NAMALWA (cell line): ENCODE measurements at regions not wholly inside any gene's neighbourhood (a gene's known extent, or its start where the extent isn't known, plus 50 kb on each side); places are given as distances from the start of the nearest gene placed in this dataset.

Experiments used
- DNase-seq: peaks from one replicate; pipeline ENCODE4 v3.0.0-alpha.2; 2015; ENCODE audit warnings: low spot score

- DNase-seq = no peak
Measured at GRCh38 chr20:58111310-58112016, 117.0 kb downstream of the ANKRD60 start.

- no peak for DNase-seq
Measured at GRCh38 chr20:58109918-58110635, 118.4 kb downstream of the ANKRD60 start.

- no peak for DNase-seq
Measured at GRCh38 chr20:58109126-58109880, 119.2 kb downstream of the ANKRD60 start.

- DNase-seq = no peak
Measured at GRCh38 chr20:58107533-58107932, 120.9 kb downstream of the ANKRD60 start.

GRCh38 chr20:58106143-58106750, 122.2 kb downstream of the ANKRD60 start:
- DNase-seq = no peak

GRCh38 chr20:58103961-58104360, 124.5 kb downstream of the ANKRD60 start:
- DNase-seq = no peak

GRCh38 chr20:58103517-58103904, 124.9 kb downstream of the ANKRD60 start:
- no peak for DNase-seq

- DNase-seq = no peak
Measured at GRCh38 chr20:58102744-58103516, 125.5 kb downstream of the ANKRD60 start.

- no peak for DNase-seq
Measured at GRCh38 chr20:58102261-58102660, 126.2 kb downstream of the ANKRD60 start.

GRCh38 chr20:58100731-58101356, 127.6 kb downstream of the ANKRD60 start:
- no peak for DNase-seq

GRCh38 chr20:58099956-58100730, 128.3 kb downstream of the ANKRD60 start:
- DNase-seq = no peak

GRCh38 chr20:58099291-58099935, 129.0 kb downstream of the ANKRD60 start:
- no peak for DNase-seq

- no peak for DNase-seq
Measured at GRCh38 chr20:58098571-58098970, 129.9 kb downstream of the ANKRD60 start.

GRCh38 chr20:58097943-58098342, 130.5 kb downstream of the ANKRD60 start:
- no peak for DNase-seq

GRCh38 chr20:58097429-58097828, 131.0 kb downstream of the ANKRD60 start:
- DNase-seq = no peak

GRCh38 chr20:58096880-58097423, 131.5 kb downstream of the ANKRD60 start:
- no peak for DNase-seq

GRCh38 chr20:58094698-58095097, 133.8 kb downstream of the ANKRD60 start:
- DNase-seq = no peak

- DNase-seq = no peak
Measured at GRCh38 chr20:58094160-58094559, 134.3 kb downstream of the ANKRD60 start.

GRCh38 chr20:58092871-58093270, 135.6 kb downstream of the ANKRD60 start:
- no peak for DNase-seq

- no peak for DNase-seq
Measured at GRCh38 chr20:58092353-58092752, 136.1 kb downstream of the ANKRD60 start.
